WTC11 (cell line): ENCODE measurements at regions not wholly inside any gene's neighbourhood (a gene's known extent, or its start where the extent isn't known, plus 50 kb on each side); places are given as distances from the start of the nearest gene placed in this dataset.

ENCODE experiments used
- ATAC-seq: fragments of 200-7000 bp; cut with Tn5 transposase; 2 replicates; pipeline ENCODE4 v1.10.0; 2021; ENCODE audit warnings: mild to moderate bottlenecking, moderate library complexity
- CTCF ChIA-PET: fragments of 300-600 bp; sonication (Branson Sonifier 250); formaldehyde crosslinking; loops from one replicate; lab custom pipeline; 2021; ENCODE audit warnings: antibody characterized with exemption; lab: Charles Lee
- POLR2A ChIA-PET: fragments of 350-600 bp; sonication (Branson Sonifier 250); formaldehyde crosslinking; loops from one replicate; lab custom pipeline; 2021; ENCODE audit warnings: antibody characterized with exemption; lab: Charles Lee
- DNase-seq: peaks from one replicate; pipeline ENCODE4 v3.0.0; 2021; ENCODE audit warnings: low spot score
- H3K27ac Mint-ChIP-seq: 2 replicates; pipeline ENCODE4 v1.8.0; 2021; ENCODE audit warnings: mixed read lengths
- H3K27me3 Mint-ChIP-seq: 2 replicates; pipeline ENCODE4 v1.8.0; 2021; ENCODE audit warnings: low read depth, mild to moderate bottlenecking, moderate library complexity, mixed read lengths
- H3K36me3 Mint-ChIP-seq: 2 replicates; pipeline ENCODE4 v1.8.0; 2021; ENCODE audit warnings: mixed read lengths
- H3K4me1 Mint-ChIP-seq: 2 replicates; pipeline ENCODE4 v1.8.0; 2022; ENCODE audit warnings: mixed read lengths
- H3K4me3 Mint-ChIP-seq: 2 replicates; pipeline ENCODE4 v1.8.0; 2021; ENCODE audit warnings: mild to moderate bottlenecking, moderate library complexity, mixed read lengths
- H3K9me3 Mint-ChIP-seq: 2 replicates; pipeline ENCODE4 v1.8.0; 2021; ENCODE audit warnings: mixed read lengths
- ATF1 ChIP-seq: sonication (generic); formaldehyde crosslinking; IDR thresholded peaks from 2 replicates; pipeline ENCODE4 v1.8.1; 2023; ENCODE audit warnings: mild to moderate bottlenecking, moderate library complexity, missing genetic modification reagents
- E2F4 ChIP-seq: sonication (generic); formaldehyde crosslinking; IDR thresholded peaks from 2 replicates; pipeline ENCODE4 v1.8.1; 2022; ENCODE audit warnings: low read depth, mild to moderate bottlenecking, moderate library complexity, missing genetic modification reagents, borderline replicate concordance
- GABPB1 ChIP-seq: sonication (generic); formaldehyde crosslinking; IDR thresholded peaks from 2 replicates; pipeline ENCODE4 v1.8.1; 2023; ENCODE audit warnings: mild to moderate bottlenecking, missing genetic modification reagents
- GRHL2 ChIP-seq: fragments of 250-450 bp; sonication (Bioruptor Pico); IDR thresholded peaks from 2 replicates; pipeline ENCODE4 v1.8.0; 2022; ENCODE audit warnings: mild to moderate bottlenecking, moderate library complexity; ENCODE audit not compliant: insufficient replicate concordance, severe bottlenecking
- GTF2I ChIP-seq: fragments of 250-450 bp; sonication (Bioruptor Pico); conservative IDR thresholded peaks from 2 replicates; pipeline ENCODE4 v1.4.0; 2021; ENCODE audit warnings: mild to moderate bottlenecking
- NFYB ChIP-seq: sonication (generic); formaldehyde crosslinking; conservative IDR thresholded peaks from 2 replicates; pipeline ENCODE4 v1.8.0; 2022; ENCODE audit warnings: low read depth, missing genetic modification reagents
- OVOL2 ChIP-seq: fragments of 250-450 bp; sonication (Bioruptor Pico); IDR thresholded peaks from 2 replicates; pipeline ENCODE4 v1.9.0; 2021; ENCODE audit warnings: mild to moderate bottlenecking, borderline replicate concordance
- PRDM15 ChIP-seq: sonication (generic); formaldehyde crosslinking; IDR thresholded peaks from 2 replicates; pipeline ENCODE4 v1.8.0; 2022; ENCODE audit warnings: missing genetic modification reagents
- PREB ChIP-seq: sonication (generic); formaldehyde crosslinking; IDR thresholded peaks from 2 replicates; pipeline ENCODE4 v1.8.1; 2022; ENCODE audit warnings: mild to moderate bottlenecking, missing genetic modification reagents, moderate library complexity, borderline replicate concordance
- RORB ChIP-seq: fragments of 250-450 bp; sonication (Bioruptor Pico); IDR thresholded peaks from 2 replicates; pipeline ENCODE4 v1.9.0; 2021; ENCODE audit warnings: mild to moderate bottlenecking
- SOX15 ChIP-seq: fragments of 250-450 bp; sonication (Bioruptor Pico); IDR thresholded peaks from 2 replicates; pipeline ENCODE4 v1.9.0; 2021; ENCODE audit warnings: mild to moderate bottlenecking
- TCF7 ChIP-seq: sonication (generic); formaldehyde crosslinking; IDR thresholded peaks from 2 replicates; pipeline ENCODE4 v1.8.0; 2022; ENCODE audit warnings: mild to moderate bottlenecking, low read depth, missing genetic modification reagents, moderate library complexity
- TEAD1 ChIP-seq: sonication (generic); formaldehyde crosslinking; IDR thresholded peaks from 2 replicates; pipeline ENCODE4 v1.8.0; 2022; ENCODE audit warnings: mild to moderate bottlenecking, missing genetic modification reagents
- ZBTB21 ChIP-seq: sonication (generic); formaldehyde crosslinking; IDR thresholded peaks from 2 replicates; pipeline ENCODE4 v1.8.1; 2023; ENCODE audit warnings: mild to moderate bottlenecking, missing genetic modification reagents, borderline replicate concordance
- ZNF396 ChIP-seq: fragments of 250-450 bp; sonication (Bioruptor Pico); IDR thresholded peaks from 2 replicates; pipeline ENCODE4 v1.8.0; 2021; ENCODE audit warnings: mild to moderate bottlenecking, moderate library complexity, borderline replicate concordance
- TF ChIP-seq, protein P1 (sequence below): sonication (generic); formaldehyde crosslinking; IDR thresholded peaks from 2 replicates; pipeline ENCODE4 v1.8.1; 2023; ENCODE audit warnings: mild to moderate bottlenecking, missing genetic modification reagents
- TF ChIP-seq, protein P2 (sequence below): sonication (generic); formaldehyde crosslinking; conservative IDR thresholded peaks from 2 replicates; pipeline ENCODE4 v1.8.1; 2022; ENCODE audit warnings: mild to moderate bottlenecking, missing genetic modification reagents
- TF ChIP-seq, protein P3 (sequence below): sonication (generic); formaldehyde crosslinking; IDR thresholded peaks from 2 replicates; pipeline ENCODE4 v1.8.0; 2023; ENCODE audit warnings: mild to moderate bottlenecking, missing genetic modification reagents
- TF ChIP-seq, protein P4 (sequence below): sonication (generic); formaldehyde crosslinking; IDR thresholded peaks from 2 replicates; pipeline ENCODE4 v1.8.0; 2022; ENCODE audit warnings: mild to moderate bottlenecking, missing genetic modification reagents

DNA sequence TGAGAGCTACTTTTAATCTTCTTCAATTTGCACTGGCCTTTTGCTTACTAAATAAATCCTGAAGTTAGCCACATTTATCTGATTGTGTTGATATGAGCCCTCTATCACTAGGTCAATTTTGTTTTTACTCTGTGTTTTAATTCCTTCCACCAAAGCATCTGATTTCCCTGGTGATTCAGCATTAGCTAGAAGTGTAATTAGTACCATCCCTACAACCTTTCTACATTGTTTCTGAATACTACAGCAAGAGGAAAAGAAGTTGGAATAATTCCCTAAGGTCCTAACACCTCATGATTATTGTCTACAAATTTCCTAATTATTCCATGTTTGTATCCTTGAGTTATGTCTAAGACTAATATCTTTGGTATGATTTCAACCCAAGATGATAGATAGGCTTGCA lies 1093.6 kb downstream of the SUCLG1 start:
- POLR2A ChIA-PET, result no interaction called here
- TF ChIP-seq NFYB (CRISPR knock-in tag) (no peak), ZBTB21 (CRISPR knock-in tag) (no peak), ZNF396 (CRISPR knock-in tag) (no peak), TCF7 (no peak), GTF2I (CRISPR knock-in tag) (no peak), SOX15 (CRISPR knock-in tag) (no peak), ATF1 (CRISPR knock-in tag) (no peak), RORB (CRISPR knock-in tag) (no peak), PRDM15 (CRISPR knock-in tag) (no peak), GRHL2 (CRISPR knock-in tag) (no peak), TEAD1 (CRISPR knock-in tag) (no peak), OVOL2 (no peak), E2F4 (CRISPR knock-in tag) (no peak), PREB (CRISPR knock-in tag) (no peak), GABPB1 (CRISPR knock-in tag) (no peak)
- TF ChIP-seq, protein P1, sequence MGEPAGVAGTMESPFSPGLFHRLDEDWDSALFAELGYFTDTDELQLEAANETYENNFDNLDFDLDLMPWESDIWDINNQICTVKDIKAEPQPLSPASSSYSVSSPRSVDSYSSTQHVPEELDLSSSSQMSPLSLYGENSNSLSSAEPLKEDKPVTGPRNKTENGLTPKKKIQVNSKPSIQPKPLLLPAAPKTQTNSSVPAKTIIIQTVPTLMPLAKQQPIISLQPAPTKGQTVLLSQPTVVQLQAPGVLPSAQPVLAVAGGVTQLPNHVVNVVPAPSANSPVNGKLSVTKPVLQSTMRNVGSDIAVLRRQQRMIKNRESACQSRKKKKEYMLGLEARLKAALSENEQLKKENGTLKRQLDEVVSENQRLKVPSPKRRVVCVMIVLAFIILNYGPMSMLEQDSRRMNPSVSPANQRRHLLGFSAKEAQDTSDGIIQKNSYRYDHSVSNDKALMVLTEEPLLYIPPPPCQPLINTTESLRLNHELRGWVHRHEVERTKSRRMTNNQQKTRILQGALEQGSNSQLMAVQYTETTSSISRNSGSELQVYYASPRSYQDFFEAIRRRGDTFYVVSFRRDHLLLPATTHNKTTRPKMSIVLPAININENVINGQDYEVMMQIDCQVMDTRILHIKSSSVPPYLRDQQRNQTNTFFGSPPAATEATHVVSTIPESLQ (CRISPR knock-in tag), result no peak
- TF ChIP-seq, protein P2, sequence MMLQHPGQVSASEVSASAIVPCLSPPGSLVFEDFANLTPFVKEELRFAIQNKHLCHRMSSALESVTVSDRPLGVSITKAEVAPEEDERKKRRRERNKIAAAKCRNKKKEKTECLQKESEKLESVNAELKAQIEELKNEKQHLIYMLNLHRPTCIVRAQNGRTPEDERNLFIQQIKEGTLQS (CRISPR knock-in tag), result no peak
- TF ChIP-seq, protein P3, sequence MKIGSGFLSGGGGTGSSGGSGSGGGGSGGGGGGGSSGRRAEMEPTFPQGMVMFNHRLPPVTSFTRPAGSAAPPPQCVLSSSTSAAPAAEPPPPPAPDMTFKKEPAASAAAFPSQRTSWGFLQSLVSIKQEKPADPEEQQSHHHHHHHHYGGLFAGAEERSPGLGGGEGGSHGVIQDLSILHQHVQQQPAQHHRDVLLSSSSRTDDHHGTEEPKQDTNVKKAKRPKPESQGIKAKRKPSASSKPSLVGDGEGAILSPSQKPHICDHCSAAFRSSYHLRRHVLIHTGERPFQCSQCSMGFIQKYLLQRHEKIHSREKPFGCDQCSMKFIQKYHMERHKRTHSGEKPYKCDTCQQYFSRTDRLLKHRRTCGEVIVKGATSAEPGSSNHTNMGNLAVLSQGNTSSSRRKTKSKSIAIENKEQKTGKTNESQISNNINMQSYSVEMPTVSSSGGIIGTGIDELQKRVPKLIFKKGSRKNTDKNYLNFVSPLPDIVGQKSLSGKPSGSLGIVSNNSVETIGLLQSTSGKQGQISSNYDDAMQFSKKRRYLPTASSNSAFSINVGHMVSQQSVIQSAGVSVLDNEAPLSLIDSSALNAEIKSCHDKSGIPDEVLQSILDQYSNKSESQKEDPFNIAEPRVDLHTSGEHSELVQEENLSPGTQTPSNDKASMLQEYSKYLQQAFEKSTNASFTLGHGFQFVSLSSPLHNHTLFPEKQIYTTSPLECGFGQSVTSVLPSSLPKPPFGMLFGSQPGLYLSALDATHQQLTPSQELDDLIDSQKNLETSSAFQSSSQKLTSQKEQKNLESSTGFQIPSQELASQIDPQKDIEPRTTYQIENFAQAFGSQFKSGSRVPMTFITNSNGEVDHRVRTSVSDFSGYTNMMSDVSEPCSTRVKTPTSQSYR (CRISPR knock-in tag), result no peak
- TF ChIP-seq, protein P4, sequence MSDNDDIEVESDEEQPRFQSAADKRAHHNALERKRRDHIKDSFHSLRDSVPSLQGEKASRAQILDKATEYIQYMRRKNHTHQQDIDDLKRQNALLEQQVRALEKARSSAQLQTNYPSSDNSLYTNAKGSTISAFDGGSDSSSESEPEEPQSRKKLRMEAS (CRISPR knock-in tag), result no peak
- TF ChIP-seq, all 79 proteins: peak for 0

More for the DNA sequence above, 1093.6 kb downstream of the SUCLG1 start:
- ATAC-seq, result no peak
- no peak overlapping the region for H3K4me3 Mint-ChIP-seq
- no peak for DNase-seq
- no peaks in the 10 kb centered on the region for H3K27me3 Mint-ChIP-seq
- H3K36me3 Mint-ChIP-seq, result peaks cover 4% of the 10 kb centered on the region; the same call in 1 of the 2 replicates
- H3K9me3 Mint-ChIP-seq, result peaks cover 10% of the 10 kb centered on the region
- no peak overlapping the region for H3K27ac Mint-ChIP-seq
- CTCF ChIA-PET, result no interaction called here
- H3K4me1 Mint-ChIP-seq, result no peaks in the 10 kb centered on the region
